ENCODE measurements at regions not wholly inside any gene's neighbourhood (a gene's known extent, or its start where the extent isn't known, plus 50 kb on each side); places are given as distances from the start of the nearest gene placed in this dataset.

DNA sequence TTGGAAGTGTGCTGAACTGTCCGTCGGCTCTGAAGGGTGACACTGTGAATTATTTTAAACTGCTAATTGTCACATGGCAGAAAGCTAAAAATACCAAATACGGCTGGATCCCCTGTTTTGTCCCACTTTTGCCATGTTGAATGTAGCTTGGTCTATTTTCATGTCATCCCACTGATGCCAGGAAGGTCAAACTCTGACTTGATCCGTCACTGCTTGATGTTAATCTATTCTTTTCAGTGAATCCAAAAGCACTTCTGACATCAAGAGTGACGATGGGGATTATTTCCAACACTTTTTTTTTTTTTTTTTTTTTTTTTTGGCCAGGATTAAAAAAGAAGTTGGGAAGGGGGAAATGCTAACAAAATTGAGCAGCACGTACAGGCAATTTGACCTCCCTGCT is 734.6 kb upstream of the TENM3 start:
- TF ChIP-seq POLR2AphosphoS5 (IDR thresholded peaks at IDR 0.05) (no peak), CTCF (IDR thresholded peaks at IDR 0.05) (no peak), EP300 (IDR thresholded peaks at IDR 0.05) (no peak), POLR2A (IDR thresholded peaks at IDR 0.05) (no peak)
